Type B pancreatic cell (in vitro differentiated cells): ENCODE measurements at regions not wholly inside any gene's neighbourhood (a gene's known extent, or its start where the extent isn't known, plus 50 kb on each side); places are given as distances from the start of the nearest gene placed in this dataset.
A peak's percentile ranks its signal among the peaks of the same experiment; 100 is the strongest.

ENCODE experiments used
- DNase-seq: peaks from one replicate; pipeline ENCODE4 v3.0.0; 2021; ENCODE audit warnings: mixed read lengths; ENCODE audit not compliant: unreplicated experiment; ENCODE audit errors: extremely low spot score
- H3K27ac Mint-ChIP-seq: 2 replicates; pipeline ENCODE4 v1.8.0; 2021; ENCODE audit warnings: mild to moderate bottlenecking, mixed read lengths
- H3K27me3 Mint-ChIP-seq: 2 replicates; pipeline ENCODE4 v1.8.0; 2021; ENCODE audit warnings: mixed read lengths
- H3K36me3 Mint-ChIP-seq: 2 replicates; pipeline ENCODE4 v1.8.0; 2021; ENCODE audit warnings: mixed read lengths
- H3K4me1 Mint-ChIP-seq: one replicate; pipeline ENCODE4 v1.8.0; 2021; ENCODE audit warnings: mixed read lengths; ENCODE audit not compliant: unreplicated experiment
- H3K4me3 Mint-ChIP-seq: 2 replicates; pipeline ENCODE4 v1.8.0; 2021; ENCODE audit warnings: mild to moderate bottlenecking, mixed read lengths
- H3K9me3 Mint-ChIP-seq: 2 replicates; pipeline ENCODE4 v1.8.0; 2021; ENCODE audit warnings: mixed read lengths
- CTCF ChIP-seq: fragments of 200-600 bp; sonication (generic); conservative IDR thresholded peaks from 2 replicates; pipeline ENCODE4 v1.5.0; 2021; ENCODE audit warnings: antibody characterized with exemption, mild to moderate bottlenecking

GRCh38 chr3:18757476-18757875 is 332.3 kb upstream of the SATB1 start:
- DNase-seq = no peak
- H3K9me3 Mint-ChIP-seq = no peaks in the 10 kb centered on the region
- no peak for TF ChIP-seq CTCF
- peak overlapping the region; percentile 68 for H3K27ac Mint-ChIP-seq
- no peaks in the 10 kb centered on the region for H3K27me3 Mint-ChIP-seq
- H3K36me3 Mint-ChIP-seq = no peaks in the 10 kb centered on the region
- H3K4me1 Mint-ChIP-seq = peaks cover 4% of the 10 kb centered on the region
- H3K4me3 Mint-ChIP-seq = no peak overlapping the region

- no peaks in the 10 kb centered on the region for H3K9me3 Mint-ChIP-seq
- no peak for DNase-seq
- no peaks in the 10 kb centered on the region for H3K36me3 Mint-ChIP-seq
- no peak overlapping the region for H3K27ac Mint-ChIP-seq
- H3K27me3 Mint-ChIP-seq = no peaks in the 10 kb centered on the region
- no peak overlapping the region for H3K4me3 Mint-ChIP-seq
- peaks cover 3% of the 10 kb centered on the region for H3K4me1 Mint-ChIP-seq
- no peak for TF ChIP-seq CTCF
Measured at GRCh38 chr3:18752273-18752934, 327.3 kb upstream of the SATB1 start.

- Mint-ChIP-seq H3K27me3 (no peaks in the 10 kb centered on the region), H3K27ac (no peak overlapping the region), H3K4me1 (no peaks in the 10 kb centered on the region), H3K4me3 (no peak overlapping the region), H3K9me3 (no peaks in the 10 kb centered on the region), H3K36me3 (no peaks in the 10 kb centered on the region)
- DNase-seq = no peak
- no peak for TF ChIP-seq CTCF
Measured at GRCh38 chr3:18751514-18751913, 326.4 kb upstream of the SATB1 start.

GRCh38 chr3:18747383-18747782 is 322.2 kb upstream of the SATB1 start:
- H3K9me3 Mint-ChIP-seq = no peaks in the 10 kb centered on the region
- DNase-seq = no peak
- no peaks in the 10 kb centered on the region for H3K27me3 Mint-ChIP-seq
- no peak overlapping the region for H3K27ac Mint-ChIP-seq
- H3K4me3 Mint-ChIP-seq = no peak overlapping the region
- H3K4me1 Mint-ChIP-seq = no peaks in the 10 kb centered on the region
- H3K36me3 Mint-ChIP-seq = no peaks in the 10 kb centered on the region
- no peak for TF ChIP-seq CTCF

- Mint-ChIP-seq H3K4me3 (no peak overlapping the region), H3K36me3 (no peaks in the 10 kb centered on the region), H3K4me1 (no peaks in the 10 kb centered on the region), H3K27ac (no peak overlapping the region), H3K9me3 (no peaks in the 10 kb centered on the region), H3K27me3 (no peaks in the 10 kb centered on the region)
- TF ChIP-seq CTCF = no peak
- no peak for DNase-seq
Measured at GRCh38 chr3:18745472-18745871, 320.3 kb upstream of the SATB1 start.

- Mint-ChIP-seq H3K4me3 (no peak overlapping the region), H3K36me3 (no peaks in the 10 kb centered on the region), H3K4me1 (no peaks in the 10 kb centered on the region), H3K9me3 (no peaks in the 10 kb centered on the region), H3K27me3 (no peaks in the 10 kb centered on the region), H3K27ac (no peak overlapping the region)
- no peak for DNase-seq
- no peak for TF ChIP-seq CTCF
Measured at GRCh38 chr3:18744472-18744871, 319.3 kb upstream of the SATB1 start.
